A549 (cell line): ENCODE measurements at regions not wholly inside any gene's neighbourhood (a gene's known extent, or its start where the extent isn't known, plus 50 kb on each side); places are given as distances from the start of the nearest gene placed in this dataset.

ENCODE experiments used
- ATAC-seq, 2 experiments: fragments of 200-7000 bp in 1 of 2; fragments of >200 bp in 1 of 2; cut with Nextera tagmentation in 1 of 2; cut with Tn5 transposase in 1 of 2; 3 replicates each; pipeline versions ENCODE4 v1.8.0 to v1.9.1; 2018 to 2020; ENCODE audit warnings: mild to moderate bottlenecking in 1 of 2, moderate library complexity in 1 of 2
- CTCF ChIA-PET: fragments of 300-600 bp; sonication (Branson Sonifier 250); formaldehyde crosslinking; extraction: SDS; loops from one replicate; lab custom pipeline; 2021; ENCODE audit warnings: antibody characterized with exemption, inconsistent platforms; lab: Yijun Ruan, JAX
- POLR2A ChIA-PET: fragments of 350-600 bp; formaldehyde crosslinking; extraction: SDS; loops from one replicate; lab custom pipeline; 2021; ENCODE audit warnings: antibody characterized with exemption, inconsistent platforms; lab: Yijun Ruan, JAX
- DNase-seq, 2 experiments: peaks; one replicate each; pipeline versions ENCODE4 v3.0.0 to v3.0.0-alpha.2; 2011 to 2016; ENCODE audit warnings: low read depth in 1 of 2, low spot score in 1 of 2
- FAIRE-seq: peaks from 2 replicates; lab custom pipeline; 2011; peaks lifted over from hg19 to GRCh38; lab: Jason Lieb, UNC
- H3K27ac ChIP-seq, 2 experiments: fragments of >200 bp; sonication (Bioruptor Twin); formaldehyde crosslinking; 3 replicates each; pipeline ENCODE4 v1.5.1; 2016 to 2017
- H3K4me1 ChIP-seq: fragments of >200 bp; sonication (Bioruptor Twin); formaldehyde crosslinking; 3 replicates; pipeline ENCODE4 v1.6.1; 2016
- H3K4me2 ChIP-seq: fragments of >200 bp; sonication (Bioruptor Twin); formaldehyde crosslinking; 3 replicates; pipeline ENCODE4 v1.6.1; 2016
- H3K4me3 ChIP-seq: fragments of >200 bp; sonication (Bioruptor Twin); formaldehyde crosslinking; 3 replicates; pipeline ENCODE4 v1.5.1; 2016
- H3K9me3 ChIP-seq: fragments of >200 bp; sonication (Bioruptor Twin); formaldehyde crosslinking; 3 replicates; pipeline ENCODE4 v1.6.1; 2016
- ATOH8 ChIP-seq: fragments of 250-450 bp; sonication (Bioruptor Pico); IDR thresholded peaks from 2 replicates; pipeline ENCODE4 v1.5.0; 2020; ENCODE audit warnings: low read depth, mild to moderate bottlenecking, moderate library complexity
- CEBPB ChIP-seq, 2 experiments: fragments of >200 bp in 1 of 2; sonication (Bioruptor Twin) in 1 of 2; formaldehyde crosslinking in 1 of 2; IDR thresholded peaks; 2 replicates each; pipeline ENCODE4 v1.6.1; 2012 to 2016
- CHD2 ChIP-seq: fragments of 150-350 bp; IDR thresholded peaks from 2 replicates; pipeline ENCODE4 v1.6.1; 2014; ENCODE audit warnings: low read length; ENCODE audit not compliant: partially characterized antibody
- CHD4 ChIP-seq: fragments of 200-600 bp; sonication (generic); IDR thresholded peaks from 2 replicates; pipeline ENCODE4 v1.6.1; 2016; ENCODE audit warnings: antibody characterized with exemption, mild to moderate bottlenecking, borderline replicate concordance
- ELK1 ChIP-seq: fragments of 150-350 bp; IDR thresholded peaks from 2 replicates; pipeline ENCODE4 v1.6.1; 2014; ENCODE audit warnings: low read depth, mild to moderate bottlenecking, low read length
- EP300 ChIP-seq, 2 experiments: fragments of >200 bp; sonication (Bioruptor Twin); formaldehyde crosslinking; IDR thresholded peaks; 2 replicates in 1 of 2; 3 replicates in 1 of 2; pipeline ENCODE4 v1.6.1; 2016 to 2017
- HDAC2 ChIP-seq: fragments of 200-600 bp; sonication (generic); IDR thresholded peaks from 2 replicates; pipeline ENCODE4 v1.6.1; 2016
- HES2 ChIP-seq: fragments of >200 bp; sonication (Bioruptor Twin); formaldehyde crosslinking; IDR thresholded peaks from 2 replicates; pipeline ENCODE4 v1.6.1; 2016
- HOXB13 ChIP-seq: fragments of 250-450 bp; sonication (Bioruptor Pico); IDR thresholded peaks from 2 replicates; pipeline ENCODE4 v1.5.0; 2020; ENCODE audit warnings: low read depth, mild to moderate bottlenecking, moderate library complexity
- JUN ChIP-seq, 2 experiments: fragments of >200 bp; sonication (Bioruptor Twin); formaldehyde crosslinking; IDR thresholded peaks; 2 replicates in 1 of 2; 3 replicates in 1 of 2; pipeline ENCODE4 v1.6.1; 2016 to 2017
- JUNB ChIP-seq: fragments of >200 bp; sonication (Bioruptor Twin); formaldehyde crosslinking; IDR thresholded peaks from 2 replicates; pipeline ENCODE4 v1.6.1; 2016
- MAFK ChIP-seq: fragments of 450-650 bp; IDR thresholded peaks from 2 replicates; pipeline ENCODE4 v1.6.1; 2014; ENCODE audit not compliant: partially characterized antibody
- MAZ ChIP-seq: fragments of 150-350 bp; IDR thresholded peaks from 2 replicates; pipeline ENCODE4 v1.6.1; 2014; ENCODE audit warnings: antibody characterized with exemption, low read depth, low read length, borderline replicate concordance
- MYC ChIP-seq: IDR thresholded peaks from 2 replicates; pipeline ENCODE4 v1.6.1; 2012; ENCODE audit warnings: mild to moderate bottlenecking, inconsistent platforms, low read length, improper control_type of control experiment, borderline replicate concordance
- NFE2L2 ChIP-seq: fragments of 150-350 bp; conservative IDR thresholded peaks from 2 replicates; pipeline ENCODE4 v1.6.1; 2014; ENCODE audit warnings: low read length
- PHF8 ChIP-seq: fragments of 200-600 bp; sonication (generic); IDR thresholded peaks from 2 replicates; pipeline ENCODE4 v1.6.1; 2016; ENCODE audit warnings: low read depth, mild to moderate bottlenecking, antibody characterized with exemption, moderate library complexity, borderline replicate concordance
- POLR2A ChIP-seq: IDR thresholded peaks from 2 replicates; pipeline ENCODE4 v1.6.1; 2012; ENCODE audit warnings: mild to moderate bottlenecking, low read length
- RAD21 ChIP-seq, 2 experiments: fragments of >200 bp in 1 of 2; sonication (Bioruptor Twin) in 1 of 2; formaldehyde crosslinking in 1 of 2; IDR thresholded peaks in 1 of 2; conservative IDR thresholded peaks in 1 of 2; 2 replicates in 1 of 2; 3 replicates in 1 of 2; pipeline ENCODE4 v1.6.1; 2012 to 2018; ENCODE audit warnings: inconsistent platforms in 1 of 2
- RCOR1 ChIP-seq: fragments of 150-350 bp; IDR thresholded peaks from 2 replicates; pipeline ENCODE4 v1.6.1; 2014; ENCODE audit warnings: antibody characterized with exemption, low read length, low read depth
- RFX5 ChIP-seq: fragments of 450-650 bp; IDR thresholded peaks from 2 replicates; pipeline ENCODE4 v1.7.1; 2014; ENCODE audit warnings: antibody characterized with exemption, mild to moderate bottlenecking, moderate library complexity
- RNF2 ChIP-seq: fragments of 200-600 bp; sonication (generic); IDR thresholded peaks from 2 replicates; pipeline ENCODE4 v1.6.1; 2016; ENCODE audit warnings: low read depth, mild to moderate bottlenecking, antibody characterized with exemption, moderate library complexity, borderline replicate concordance
- TP53 ChIP-seq: fragments of 250-450 bp; sonication (Bioruptor Pico); IDR thresholded peaks from 2 replicates; pipeline ENCODE4 v1.5.0; 2021; ENCODE audit warnings: mild to moderate bottlenecking, moderate library complexity
- ZSCAN20 ChIP-seq: fragments of 250-450 bp; sonication (Bioruptor Pico); IDR thresholded peaks from 2 replicates; pipeline ENCODE4 v1.8.0; 2022; ENCODE audit warnings: mild to moderate bottlenecking, moderate library complexity
- whole genome bisulfite sequencing: methylation state at CpG from one replicate; pipeline ENCODE4 v1.1.6; 2017; ENCODE audit errors: missing lambda C conversion rate; 5-methylcytosine and 5-hydroxymethylcytosine counted together
- TF ChIP-seq, protein P1 (sequence below): fragments of 450-650 bp; IDR thresholded peaks from 2 replicates; pipeline ENCODE4 v1.6.1; 2014; ENCODE audit warnings: antibody characterized with exemption
- TF ChIP-seq, protein P2 (sequence below): fragments of >200 bp; sonication (Bioruptor Twin); formaldehyde crosslinking; IDR thresholded peaks from 3 replicates; pipeline ENCODE4 v1.6.1; 2016

DNA sequence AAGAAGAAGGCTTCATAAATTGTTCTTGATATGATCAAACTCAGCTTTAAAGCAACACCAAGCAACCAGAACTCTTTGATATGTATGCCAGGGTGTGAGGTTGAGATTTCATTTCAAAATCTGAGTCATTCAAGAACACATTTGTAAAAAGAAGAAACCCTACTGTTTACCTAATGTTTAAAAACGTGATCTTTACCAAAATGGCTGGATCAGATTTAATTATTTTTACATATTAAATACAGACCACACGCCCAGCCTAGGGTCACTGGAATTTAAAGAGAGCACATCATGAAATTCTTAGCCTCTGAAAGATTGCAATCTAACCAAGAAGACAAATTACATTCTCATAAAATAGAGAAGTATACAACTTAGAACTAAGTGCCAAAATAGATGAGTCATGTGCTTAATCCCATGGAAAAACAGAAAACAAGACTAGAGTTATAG, 206.8 kb upstream of the SMLR1 start:
- H3K4me3 ChIP-seq: no peak overlapping the region
- no peak overlapping the region for H3K4me2 ChIP-seq
- no peaks in the 10 kb centered on the region for H3K9me3 ChIP-seq
- H3K4me1 ChIP-seq: no peaks in the 10 kb centered on the region
- POLR2A ChIA-PET: no interaction called here
- CTCF ChIA-PET: no interaction called here
- ATAC-seq: no peak
- FAIRE-seq: no peak
- no peak for TF ChIP-seq CHD4
- TF ChIP-seq NFE2L2: no peak
- no peak for TF ChIP-seq JUNB
- TF ChIP-seq HDAC2: no peak
- TF ChIP-seq, protein P1, sequence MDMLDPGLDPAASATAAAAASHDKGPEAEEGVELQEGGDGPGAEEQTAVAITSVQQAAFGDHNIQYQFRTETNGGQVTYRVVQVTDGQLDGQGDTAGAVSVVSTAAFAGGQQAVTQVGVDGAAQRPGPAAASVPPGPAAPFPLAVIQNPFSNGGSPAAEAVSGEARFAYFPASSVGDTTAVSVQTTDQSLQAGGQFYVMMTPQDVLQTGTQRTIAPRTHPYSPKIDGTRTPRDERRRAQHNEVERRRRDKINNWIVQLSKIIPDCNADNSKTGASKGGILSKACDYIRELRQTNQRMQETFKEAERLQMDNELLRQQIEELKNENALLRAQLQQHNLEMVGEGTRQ: no peak
- TF ChIP-seq, protein P2, sequence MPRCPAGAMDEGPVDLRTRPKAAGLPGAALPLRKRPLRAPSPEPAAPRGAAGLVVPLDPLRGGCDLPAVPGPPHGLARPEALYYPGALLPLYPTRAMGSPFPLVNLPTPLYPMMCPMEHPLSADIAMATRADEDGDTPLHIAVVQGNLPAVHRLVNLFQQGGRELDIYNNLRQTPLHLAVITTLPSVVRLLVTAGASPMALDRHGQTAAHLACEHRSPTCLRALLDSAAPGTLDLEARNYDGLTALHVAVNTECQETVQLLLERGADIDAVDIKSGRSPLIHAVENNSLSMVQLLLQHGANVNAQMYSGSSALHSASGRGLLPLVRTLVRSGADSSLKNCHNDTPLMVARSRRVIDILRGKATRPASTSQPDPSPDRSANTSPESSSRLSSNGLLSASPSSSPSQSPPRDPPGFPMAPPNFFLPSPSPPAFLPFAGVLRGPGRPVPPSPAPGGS: no peak
- TF ChIP-seq CEBPB (IDR thresholded peaks at IDR 0.05): no peak
- TF ChIP-seq ATOH8 (CRISPR knock-in tag): no peak
- DNase-seq: no peak
- no peak overlapping the region for H3K27ac ChIP-seq
- WGBS: 34% methylated on average over 2 of the region's 2 CpGs

- H3K27ac ChIP-seq: no peak overlapping the region
- DNase-seq: no peak
- no peaks in the 10 kb centered on the region for H3K9me3 ChIP-seq
- H3K4me3 ChIP-seq: no peak overlapping the region
- ChIA-PET CTCF (no interaction called here), POLR2A (no interaction called here)
- H3K4me1 ChIP-seq: no peaks in the 10 kb centered on the region
- ATAC-seq: no peak
- no peak for FAIRE-seq
- H3K4me2 ChIP-seq: no peak overlapping the region
- TF ChIP-seq HES2: no peak
- TF ChIP-seq JUNB: no peak
- TF ChIP-seq MAZ: no peak
- TF ChIP-seq POLR2A: no peak
- no peak for TF ChIP-seq CHD2
- no peak for TF ChIP-seq RNF2
- no peak for TF ChIP-seq RAD21 (conservative IDR thresholded peaks at IDR 0.05 in 1 of 2, IDR thresholded peaks at IDR 0.05 in 1 of 2)
- no peak for TF ChIP-seq JUN (IDR thresholded peaks at IDR 0.05)
- TF ChIP-seq MYC: no peak
- TF ChIP-seq PHF8: no peak
- TF ChIP-seq ZSCAN20 (CRISPR knock-in tag): no peak
- no peak for TF ChIP-seq CHD4
- TF ChIP-seq, protein P1: no peak
- no peak for TF ChIP-seq MAFK
- no peak for TF ChIP-seq TP53
- TF ChIP-seq EP300 (IDR thresholded peaks at IDR 0.05): no peak
- no peak for TF ChIP-seq RFX5
- no peak for TF ChIP-seq HOXB13
- no peak for TF ChIP-seq RCOR1
- no peak for TF ChIP-seq ELK1
Observed at GRCh38 chr6:130622142-130622541, 205.1 kb upstream of the SMLR1 start.
